ENCODE measurements at regions not wholly inside any gene's neighbourhood (a gene's known extent, or its start where the extent isn't known, plus 50 kb on each side); places are given as distances from the start of the nearest gene placed in this dataset.
"Not testable (repeated sequence)": the region's sequence is repeated elsewhere in the genome, so short reads cannot be mapped to it uniquely, and the experiment has no call there.

DNA sequence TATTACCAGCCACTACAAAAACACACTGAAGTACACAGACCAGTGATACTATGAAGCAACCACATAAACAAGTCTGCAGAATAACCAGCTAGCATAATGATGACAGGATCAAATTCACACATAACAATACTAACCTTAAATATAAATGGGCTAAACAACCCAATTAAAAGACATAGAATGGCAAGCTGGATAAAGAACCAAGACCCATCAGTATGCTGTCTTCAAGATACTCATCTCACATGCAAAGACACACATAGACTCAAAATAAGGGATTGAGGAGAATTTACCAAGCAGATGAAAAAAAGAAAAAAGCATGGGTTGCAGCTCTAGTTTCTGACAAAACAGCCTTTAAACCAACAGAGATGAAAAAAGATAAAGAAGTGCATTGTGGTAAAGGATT lies 184.4 kb upstream of the ADAMTS3 start:
- H3K9me3 Mint-ChIP-seq (ENCODE audit: insufficient read depth); POLR2A ChIA-PET; CTCF ChIA-PET; H3K27ac Mint-ChIP-seq; H3K27me3 Mint-ChIP-seq (ENCODE audit: low read depth); DNase-seq; H3K4me1 Mint-ChIP-seq (ENCODE audit: low read depth); H3K4me3 Mint-ChIP-seq; ATAC-seq; H3K36me3 Mint-ChIP-seq (ENCODE audit: low read depth): not testable (repeated sequence)

DNA sequence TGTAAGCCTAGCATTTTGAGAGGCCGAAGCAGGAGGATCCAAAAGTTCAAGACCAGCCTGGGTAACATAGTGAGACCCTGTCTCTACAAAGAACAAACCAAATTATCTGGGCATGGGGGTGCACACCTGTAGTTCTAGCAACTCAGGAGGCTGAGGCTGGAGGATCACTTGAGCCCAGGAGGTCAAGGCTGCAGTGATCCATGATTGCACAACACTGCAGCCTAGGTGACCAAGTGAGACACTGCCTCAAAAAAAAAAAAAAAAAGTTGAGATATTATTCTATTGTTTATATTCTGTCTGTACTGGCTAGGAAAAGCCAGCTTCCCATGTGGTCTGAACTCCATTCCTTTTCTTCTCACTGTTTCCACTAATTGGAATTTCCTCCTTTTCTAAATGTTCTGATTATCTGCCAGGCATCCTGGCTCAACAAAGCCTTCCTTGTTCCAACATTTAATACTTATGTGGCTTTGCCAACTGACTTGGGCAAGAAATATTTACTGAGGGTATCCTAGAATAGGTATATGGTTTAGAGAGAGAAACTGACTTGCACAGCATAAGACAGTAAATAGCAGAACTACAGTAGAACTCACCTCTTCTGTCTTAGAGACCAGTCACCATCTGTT lies 175.2 kb upstream of the ADAMTS3 start:
- POLR2A ChIA-PET: no interaction called here
- CTCF ChIA-PET: no interaction called here
- no peaks in the 10 kb centered on the region for H3K9me3 Mint-ChIP-seq (ENCODE audit: insufficient read depth)
- no peak overlapping the region for H3K4me3 Mint-ChIP-seq
- no peaks in the 10 kb centered on the region for H3K27me3 Mint-ChIP-seq (ENCODE audit: low read depth)
- ATAC-seq: no peak
- no peak for DNase-seq
- H3K4me1 Mint-ChIP-seq (ENCODE audit: low read depth): no peaks in the 10 kb centered on the region
- H3K36me3 Mint-ChIP-seq (ENCODE audit: low read depth): no peaks in the 10 kb centered on the region
- H3K27ac Mint-ChIP-seq: no peak overlapping the region

DNA sequence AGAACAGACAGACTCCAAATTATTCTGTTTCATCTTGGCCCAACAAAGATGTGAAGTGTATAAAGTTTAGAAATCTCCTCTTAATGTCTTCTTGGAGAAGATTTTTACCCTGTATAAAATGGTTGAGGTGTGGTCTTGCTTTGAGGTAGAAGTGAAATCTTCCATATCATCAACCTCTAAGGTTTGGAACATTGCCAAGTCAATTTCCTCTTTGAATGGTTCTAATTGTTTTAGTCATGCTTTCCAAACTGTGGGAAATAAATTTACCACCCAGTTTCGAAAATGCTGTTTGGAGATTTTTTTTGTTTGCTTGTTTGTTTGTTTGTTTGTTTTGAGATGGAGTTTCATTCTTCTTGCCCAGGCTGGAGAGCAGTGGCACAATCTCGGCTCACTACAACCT lies 174.1 kb upstream of the ADAMTS3 start:
- DNase-seq (no peak), ATAC-seq (no peak)
- Mint-ChIP-seq H3K9me3 (ENCODE audit: insufficient read depth) (no peaks in the 10 kb centered on the region), H3K27ac (no peak overlapping the region), H3K27me3 (ENCODE audit: low read depth) (no peaks in the 10 kb centered on the region), H3K4me3 (no peak overlapping the region), H3K36me3 (ENCODE audit: low read depth) (no peaks in the 10 kb centered on the region), H3K4me1 (ENCODE audit: low read depth) (no peaks in the 10 kb centered on the region)
- POLR2A ChIA-PET: no interaction called here
- CTCF ChIA-PET: no interaction called here

DNA sequence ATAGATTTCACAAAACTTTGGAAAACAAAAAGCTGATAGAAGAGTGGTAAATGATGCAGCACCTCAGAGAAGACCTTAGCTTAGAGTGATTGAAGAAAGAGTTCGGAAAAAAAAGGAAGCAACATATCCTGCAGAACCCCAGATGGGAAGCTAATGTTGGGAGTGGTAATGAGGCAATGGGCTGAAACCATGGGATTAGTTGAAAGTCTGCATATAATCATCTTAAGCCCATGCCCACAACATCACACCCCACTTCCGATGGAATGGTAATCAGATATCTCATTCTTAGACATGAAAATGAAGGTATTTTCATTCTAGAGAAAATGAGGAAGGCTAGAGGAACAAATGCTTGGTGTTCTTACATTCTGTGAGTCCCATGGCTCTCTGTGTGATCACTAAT lies 146.3 kb upstream of the ADAMTS3 start:
- Mint-ChIP-seq H3K27me3 (ENCODE audit: low read depth) (no peaks in the 10 kb centered on the region), H3K36me3 (ENCODE audit: low read depth) (no peaks in the 10 kb centered on the region), H3K9me3 (ENCODE audit: insufficient read depth) (no peaks in the 10 kb centered on the region), H3K4me1 (ENCODE audit: low read depth) (no peaks in the 10 kb centered on the region), H3K4me3 (no peak overlapping the region), H3K27ac (no peak overlapping the region)
- no peak for ATAC-seq
- CTCF ChIA-PET: interaction anchor here (1.0 kb wide), 1 partner anchor 13 kb away, joined by 3 read pairs; no protein-coding TSS in a partner anchor
- no peak for DNase-seq
- POLR2A ChIA-PET: no interaction called here

DNA sequence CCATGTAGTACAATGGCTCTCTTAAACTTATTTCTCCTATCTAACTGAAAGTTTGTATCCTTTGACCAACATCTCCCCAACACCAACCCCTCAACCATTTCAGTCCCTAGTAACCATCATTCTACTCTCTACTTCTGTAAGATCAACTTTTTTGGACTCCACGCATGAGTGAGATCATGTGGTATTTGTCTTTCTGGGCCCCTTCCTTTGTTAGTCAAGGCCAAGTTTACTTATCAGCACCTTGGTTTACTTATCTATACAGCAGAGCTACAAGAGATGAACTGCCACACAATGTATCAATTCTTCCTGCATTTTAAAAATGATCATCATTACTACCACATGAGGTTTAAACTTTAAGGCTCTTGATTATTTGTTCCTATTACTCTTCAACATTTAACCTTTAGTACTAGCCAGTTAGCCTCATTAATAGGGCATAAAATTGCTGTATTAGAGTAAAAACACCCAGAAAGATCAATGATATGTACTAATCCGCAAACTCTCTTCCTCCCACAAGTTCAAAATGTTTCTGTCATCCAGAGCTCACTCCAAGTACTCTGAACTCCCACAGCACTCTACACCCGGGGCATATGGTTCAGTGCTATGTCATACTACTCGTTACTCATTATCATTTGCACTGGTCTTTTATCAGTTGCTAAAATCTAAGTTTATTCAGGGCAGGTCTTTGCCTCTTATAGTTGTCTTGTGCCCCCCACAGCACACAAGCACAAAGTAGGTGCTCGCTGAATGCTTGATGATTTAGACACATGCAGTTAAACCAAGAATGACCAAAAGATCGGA lies 145.7 kb upstream of the ADAMTS3 start:
- no peak for DNase-seq
- no peaks in the 10 kb centered on the region for H3K27me3 Mint-ChIP-seq (ENCODE audit: low read depth)
- no peaks in the 10 kb centered on the region for H3K9me3 Mint-ChIP-seq (ENCODE audit: insufficient read depth)
- no peak overlapping the region for H3K4me3 Mint-ChIP-seq
- ChIA-PET CTCF (no interaction called here), POLR2A (no interaction called here)
- no peak for ATAC-seq
- no peaks in the 10 kb centered on the region for H3K4me1 Mint-ChIP-seq (ENCODE audit: low read depth)
- H3K27ac Mint-ChIP-seq: no peak overlapping the region
- H3K36me3 Mint-ChIP-seq (ENCODE audit: low read depth): no peaks in the 10 kb centered on the region

DNA sequence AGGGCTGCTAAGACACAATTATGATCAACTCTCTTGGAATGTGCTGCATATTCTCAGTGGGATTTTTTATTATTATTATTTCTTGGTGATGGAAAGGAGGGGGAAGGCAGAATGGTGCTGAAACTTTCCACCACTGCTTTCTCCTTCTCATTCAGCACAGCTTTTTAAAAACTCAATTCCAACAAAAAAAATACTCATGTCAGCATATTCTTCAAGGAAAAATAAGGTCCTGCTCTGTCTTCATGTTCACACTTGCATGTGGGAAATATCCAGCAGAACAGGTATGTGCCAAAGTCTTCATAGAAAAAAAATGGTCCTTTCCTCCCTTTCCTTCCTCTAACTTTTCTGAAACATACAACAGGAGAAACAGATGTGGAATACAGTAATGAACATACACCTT lies 144.0 kb upstream of the ADAMTS3 start:
- DNase-seq: no peak

DNA sequence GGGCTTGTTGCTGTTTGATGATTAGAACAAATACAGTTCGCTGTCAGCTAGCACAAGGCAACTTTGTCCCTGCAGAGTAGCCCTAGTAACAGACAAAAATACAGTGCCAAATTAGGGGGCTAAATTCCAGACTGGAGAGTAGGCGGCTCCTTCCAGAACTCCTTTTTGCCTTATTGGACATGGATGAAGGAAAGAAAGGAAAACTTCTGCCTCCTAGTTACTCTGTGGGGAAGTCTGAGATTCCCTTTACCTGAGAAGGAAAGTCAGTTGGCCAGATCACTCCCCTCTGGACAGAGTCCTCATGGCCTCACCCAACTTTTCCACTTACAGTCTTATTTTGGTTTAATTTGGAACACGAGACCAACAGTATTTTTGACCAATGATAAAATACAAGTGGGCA lies 140.5 kb upstream of the ADAMTS3 start:
- H3K4me3 Mint-ChIP-seq: no peak overlapping the region
- ATAC-seq: no peak
- H3K4me1 Mint-ChIP-seq (ENCODE audit: low read depth): no peaks in the 10 kb centered on the region
- H3K36me3 Mint-ChIP-seq (ENCODE audit: low read depth): no peaks in the 10 kb centered on the region
- CTCF ChIA-PET: no interaction called here
- POLR2A ChIA-PET: no interaction called here
- no peaks in the 10 kb centered on the region for H3K9me3 Mint-ChIP-seq (ENCODE audit: insufficient read depth)
- H3K27ac Mint-ChIP-seq: no peak overlapping the region
- DNase-seq: no peak
- no peaks in the 10 kb centered on the region for H3K27me3 Mint-ChIP-seq (ENCODE audit: low read depth)

More for the DNA sequence above, 144.0 kb upstream of the ADAMTS3 start:
- no peak overlapping the region for H3K4me3 Mint-ChIP-seq
- no peaks in the 10 kb centered on the region for H3K36me3 Mint-ChIP-seq (ENCODE audit: low read depth)
- no peaks in the 10 kb centered on the region for H3K9me3 Mint-ChIP-seq (ENCODE audit: insufficient read depth)
- no peak overlapping the region for H3K27ac Mint-ChIP-seq
- ChIA-PET POLR2A (no interaction called here), CTCF (no interaction called here)
- no peaks in the 10 kb centered on the region for H3K4me1 Mint-ChIP-seq (ENCODE audit: low read depth)
- H3K27me3 Mint-ChIP-seq (ENCODE audit: low read depth): no peaks in the 10 kb centered on the region
- no peak for ATAC-seq

DNA sequence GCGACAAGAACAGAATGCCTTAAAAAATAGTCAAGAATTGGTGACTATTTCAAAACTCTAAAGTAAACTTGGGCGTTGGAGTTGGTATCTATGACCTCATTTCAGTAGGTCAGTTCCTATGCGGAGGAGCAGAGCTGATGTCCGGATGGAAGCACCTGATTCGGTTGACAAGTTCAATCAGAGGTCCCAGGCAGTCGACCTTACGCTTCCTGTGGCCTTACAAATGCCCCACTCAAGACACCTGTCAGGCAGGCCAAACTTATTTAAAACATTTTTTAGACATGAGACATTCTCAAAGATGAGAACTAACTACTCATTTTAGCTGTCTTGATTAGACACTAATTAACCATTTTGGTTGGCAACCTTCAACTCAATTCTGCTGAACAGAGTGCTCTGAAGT lies 137.7 kb upstream of the ADAMTS3 start:
- ChIA-PET CTCF (no interaction called here), POLR2A (no interaction called here)
- no peak overlapping the region for H3K4me3 Mint-ChIP-seq
- H3K9me3 Mint-ChIP-seq (ENCODE audit: insufficient read depth): no peaks in the 10 kb centered on the region
- H3K27me3 Mint-ChIP-seq (ENCODE audit: low read depth): no peaks in the 10 kb centered on the region
- H3K4me1 Mint-ChIP-seq (ENCODE audit: low read depth): no peaks in the 10 kb centered on the region
- no peak for DNase-seq
- H3K27ac Mint-ChIP-seq: no peak overlapping the region
- no peak for ATAC-seq
- no peaks in the 10 kb centered on the region for H3K36me3 Mint-ChIP-seq (ENCODE audit: low read depth)

DNA sequence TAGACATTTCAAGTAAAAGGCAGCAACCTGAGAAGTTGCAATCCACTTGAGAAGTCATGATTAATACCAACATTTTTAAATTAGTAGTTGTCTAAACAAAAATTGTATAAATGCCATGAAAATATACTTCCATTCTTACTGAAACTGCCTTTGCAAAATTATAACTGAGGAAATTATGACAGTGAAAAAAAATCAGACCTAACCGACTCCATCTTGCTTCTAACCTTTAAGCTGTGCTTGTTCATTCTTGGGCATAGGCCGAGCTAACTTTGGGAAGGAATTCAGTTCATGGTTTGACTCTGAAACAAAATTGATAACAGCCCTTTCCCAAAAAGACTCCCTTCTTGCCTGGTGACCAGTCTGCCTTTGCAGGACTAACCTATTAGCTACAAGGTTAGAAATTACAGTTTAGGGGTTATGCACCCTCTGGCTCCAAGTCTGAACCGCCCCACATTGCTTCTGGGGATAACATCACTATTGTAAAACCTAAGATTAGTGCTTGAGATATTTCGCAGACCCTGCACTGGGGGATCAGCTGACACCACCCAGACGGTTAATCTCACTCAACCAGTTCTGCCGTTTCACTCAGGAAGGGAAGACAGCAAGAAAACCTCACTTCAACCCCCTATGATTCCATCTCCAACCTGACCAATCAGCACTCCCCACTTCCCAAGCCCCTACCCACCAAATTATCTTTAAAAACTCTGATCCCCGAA lies 136.1 kb upstream of the ADAMTS3 start:
- H3K9me3 Mint-ChIP-seq (ENCODE audit: insufficient read depth); ATAC-seq; H3K4me3 Mint-ChIP-seq; H3K36me3 Mint-ChIP-seq (ENCODE audit: low read depth); POLR2A ChIA-PET; DNase-seq; CTCF ChIA-PET; H3K27ac Mint-ChIP-seq; H3K4me1 Mint-ChIP-seq (ENCODE audit: low read depth); H3K27me3 Mint-ChIP-seq (ENCODE audit: low read depth): not testable (repeated sequence)

DNA sequence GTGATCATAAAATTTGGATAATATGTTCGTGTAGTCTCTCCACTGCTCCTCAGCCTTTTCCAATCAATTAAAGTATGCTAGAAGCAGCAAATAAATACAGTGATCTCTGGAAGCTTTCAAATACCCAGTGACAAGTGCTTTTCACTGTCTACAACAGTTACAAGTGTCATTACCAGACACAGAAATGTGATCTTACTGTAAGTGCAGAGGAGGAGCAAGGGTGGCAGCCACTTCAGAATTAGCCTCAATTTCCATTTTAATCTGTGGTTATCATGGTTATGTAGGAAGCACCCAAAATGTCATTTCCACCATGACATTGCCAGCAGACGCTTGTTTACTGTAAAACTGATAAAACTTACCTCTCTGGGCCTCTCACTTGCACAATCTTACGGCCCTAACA lies 133.9 kb upstream of the ADAMTS3 start:
- CTCF ChIA-PET: interaction anchor here (1.1 kb wide), 1 partner anchor 13 kb away, joined by 3 read pairs; no protein-coding TSS in a partner anchor
- H3K27me3 Mint-ChIP-seq (ENCODE audit: low read depth): no peaks in the 10 kb centered on the region
- no peak overlapping the region for H3K27ac Mint-ChIP-seq
- no peaks in the 10 kb centered on the region for H3K4me1 Mint-ChIP-seq (ENCODE audit: low read depth)
- no peaks in the 10 kb centered on the region for H3K9me3 Mint-ChIP-seq (ENCODE audit: insufficient read depth)
- H3K4me3 Mint-ChIP-seq: no peak overlapping the region
- H3K36me3 Mint-ChIP-seq (ENCODE audit: low read depth): no peaks in the 10 kb centered on the region
- no peak for DNase-seq
- POLR2A ChIA-PET: no interaction called here
- no peak for ATAC-seq

DNA sequence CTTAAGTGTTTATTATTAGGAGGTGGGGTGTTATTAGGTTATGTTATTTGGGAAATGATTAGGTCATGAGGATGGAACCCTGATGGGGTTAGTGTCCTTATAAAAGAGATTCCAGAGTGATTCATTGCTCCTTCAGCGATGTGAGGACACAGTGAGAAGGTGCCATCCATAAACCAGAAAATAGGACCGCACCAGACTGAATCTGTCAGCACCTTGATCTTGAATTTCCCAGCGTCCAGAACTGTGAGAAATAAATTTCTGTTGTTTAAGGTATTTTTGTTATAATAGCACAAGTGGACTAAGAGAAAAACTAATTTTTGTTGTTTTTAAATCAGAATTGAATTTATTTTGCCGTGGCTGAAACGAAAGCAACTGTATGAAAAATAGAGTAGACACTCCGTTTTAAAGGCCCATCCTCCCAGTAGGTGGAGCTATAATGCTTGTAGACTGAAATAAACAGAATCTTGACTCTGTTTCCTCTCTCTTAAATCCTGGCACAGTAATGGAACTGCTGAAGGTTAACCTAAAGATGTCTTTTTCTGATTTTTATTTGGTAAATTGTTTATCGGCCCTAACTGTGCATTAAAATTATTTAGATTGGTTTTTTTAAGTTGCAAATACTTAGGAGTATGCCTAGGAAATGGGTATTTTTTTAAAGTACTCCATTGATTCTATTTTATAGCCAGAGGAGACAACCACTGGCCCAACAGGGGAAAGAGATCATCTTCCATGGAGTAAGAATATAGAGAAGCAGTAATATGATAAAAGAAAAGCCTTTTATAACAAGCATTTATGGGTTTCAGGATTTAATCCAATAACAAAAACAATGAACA lies 133.2 kb upstream of the ADAMTS3 start:
- Mint-ChIP-seq H3K4me1 (ENCODE audit: low read depth) (no peaks in the 10 kb centered on the region), H3K4me3 (peak overlapping the region; percentile 74), H3K9me3 (ENCODE audit: insufficient read depth) (no peaks in the 10 kb centered on the region), H3K27ac (no peak overlapping the region), H3K36me3 (ENCODE audit: low read depth) (no peaks in the 10 kb centered on the region), H3K27me3 (ENCODE audit: low read depth) (no peaks in the 10 kb centered on the region)
- ChIA-PET POLR2A (no interaction called here), CTCF (interaction anchor here (1.0 to 1.1 kb wide), 3 partner anchors 14 to 319 kb away, joined by 3 to 5 read pairs (median 3); no protein-coding TSS in a partner anchor)
- peak; percentile 59 for DNase-seq
- ATAC-seq: no peak

DNA sequence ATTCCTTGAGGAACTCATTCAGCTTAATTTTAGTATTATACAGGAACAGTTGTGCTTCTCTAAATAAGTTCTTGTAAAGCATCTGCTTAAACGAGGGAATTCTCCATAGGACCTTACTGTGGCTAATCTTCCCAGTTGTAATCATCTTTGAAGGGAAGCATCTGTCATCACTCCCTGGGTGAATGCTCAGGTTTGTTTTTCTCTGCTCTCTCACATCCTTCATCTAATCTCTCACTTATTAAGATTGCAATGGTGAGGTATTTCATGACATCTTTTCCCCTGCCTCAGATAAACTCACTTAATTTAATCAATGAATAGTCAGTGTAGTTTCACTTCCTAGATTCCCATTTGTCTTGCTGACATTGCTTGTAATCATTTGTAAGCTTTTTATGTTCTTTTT lies 121.8 kb upstream of the ADAMTS3 start:
- ATAC-seq (no peak), DNase-seq (no peak)
- Mint-ChIP-seq H3K36me3 (ENCODE audit: low read depth) (no peaks in the 10 kb centered on the region), H3K9me3 (ENCODE audit: insufficient read depth) (no peaks in the 10 kb centered on the region), H3K27me3 (ENCODE audit: low read depth) (no peaks in the 10 kb centered on the region), H3K4me1 (ENCODE audit: low read depth) (no peaks in the 10 kb centered on the region), H3K4me3 (no peak overlapping the region), H3K27ac (no peak overlapping the region)
- ChIA-PET CTCF (no interaction called here), POLR2A (no interaction called here)
